HG03066 (cell line): ENCODE measurements at regions not wholly inside any gene's neighbourhood (a gene's known extent, or its start where the extent isn't known, plus 50 kb on each side); places are given as distances from the start of the nearest gene placed in this dataset.

Source experiments
- ATAC-seq: cut with Tn5 transposase; IDR thresholded peaks from one replicate; pipeline ENCODE4 v1.9.1; 2021; ENCODE audit warnings: low read depth; ENCODE audit not compliant: unreplicated experiment

DNA sequence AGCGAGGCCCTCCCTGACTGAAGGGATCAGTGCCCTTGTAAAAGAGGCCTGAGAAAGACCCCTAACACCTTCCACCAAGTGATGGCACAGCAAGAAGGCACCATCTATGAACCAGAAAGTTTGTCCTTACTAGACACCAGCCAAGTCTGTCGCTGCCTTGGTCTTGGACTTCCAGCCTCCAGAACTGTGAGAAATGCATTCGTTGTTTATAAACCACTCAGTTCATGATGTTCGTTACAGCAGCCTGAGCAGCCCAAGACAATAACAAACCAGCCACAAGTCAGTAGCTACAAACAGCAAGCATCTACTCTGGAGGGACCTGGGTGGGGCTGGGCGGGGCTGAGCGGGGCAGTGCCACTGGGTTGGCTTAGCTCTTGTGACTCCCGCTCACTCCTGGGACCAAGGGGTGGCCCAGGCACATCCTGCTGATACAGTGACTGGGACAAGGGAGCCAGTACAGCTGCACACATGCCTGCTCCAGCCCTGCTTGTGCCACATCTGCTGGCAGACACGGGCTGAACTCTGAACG, 234.9 kb downstream of the IRF8 start:
- ATAC-seq = no peak

DNA sequence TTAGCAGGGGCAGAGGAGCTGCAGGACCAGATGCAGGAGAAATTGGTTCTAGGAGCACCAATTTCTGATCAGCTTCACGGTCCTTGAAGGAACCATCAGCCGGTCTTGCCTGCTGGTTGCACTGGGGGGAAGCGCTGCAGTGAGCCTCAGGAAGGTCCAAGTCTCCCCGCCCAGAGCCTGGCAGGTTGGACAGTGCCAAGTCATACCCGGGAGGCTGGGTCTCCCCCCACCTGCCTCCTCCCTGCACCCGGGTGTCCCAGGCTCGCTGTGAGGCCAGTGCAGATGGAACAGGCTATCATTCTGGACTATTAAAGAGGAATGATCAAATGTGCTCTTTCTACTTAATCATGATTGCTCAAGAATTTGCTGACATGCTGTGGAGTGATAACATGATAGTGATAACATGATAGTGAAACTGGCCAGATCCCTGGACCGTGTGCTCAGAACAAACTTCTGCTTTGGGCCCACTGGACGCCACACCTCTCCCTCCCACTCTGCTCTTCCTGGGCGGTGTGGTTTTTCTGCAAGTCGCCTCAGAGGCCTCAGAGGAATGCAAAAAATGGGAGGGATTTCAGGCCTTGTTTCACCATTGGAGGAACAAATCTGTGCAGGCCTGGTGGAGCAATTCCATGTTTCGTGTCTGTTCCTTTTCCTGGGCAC, 236.0 kb downstream of the IRF8 start:
- ATAC-seq = no peak

DNA sequence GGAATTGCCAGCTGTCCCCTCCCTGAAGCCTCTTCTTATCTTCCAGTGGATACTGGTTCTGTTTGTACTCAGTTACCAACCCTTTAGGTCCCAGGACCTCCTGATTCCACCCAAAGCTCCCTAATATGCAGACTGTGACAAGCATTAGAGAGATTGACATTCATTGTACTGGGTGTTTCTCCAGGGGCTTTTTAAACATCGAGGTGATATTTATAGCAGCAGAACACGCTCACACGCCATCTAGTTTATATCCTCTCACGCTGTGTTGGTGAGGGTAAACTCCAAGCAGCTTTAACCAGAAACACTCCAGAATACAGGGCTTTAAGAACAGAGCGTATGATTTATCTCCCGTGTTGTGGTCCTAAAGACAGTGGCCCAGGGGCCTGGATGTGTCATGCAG, 238.4 kb downstream of the IRF8 start:
- ATAC-seq = no peak

DNA sequence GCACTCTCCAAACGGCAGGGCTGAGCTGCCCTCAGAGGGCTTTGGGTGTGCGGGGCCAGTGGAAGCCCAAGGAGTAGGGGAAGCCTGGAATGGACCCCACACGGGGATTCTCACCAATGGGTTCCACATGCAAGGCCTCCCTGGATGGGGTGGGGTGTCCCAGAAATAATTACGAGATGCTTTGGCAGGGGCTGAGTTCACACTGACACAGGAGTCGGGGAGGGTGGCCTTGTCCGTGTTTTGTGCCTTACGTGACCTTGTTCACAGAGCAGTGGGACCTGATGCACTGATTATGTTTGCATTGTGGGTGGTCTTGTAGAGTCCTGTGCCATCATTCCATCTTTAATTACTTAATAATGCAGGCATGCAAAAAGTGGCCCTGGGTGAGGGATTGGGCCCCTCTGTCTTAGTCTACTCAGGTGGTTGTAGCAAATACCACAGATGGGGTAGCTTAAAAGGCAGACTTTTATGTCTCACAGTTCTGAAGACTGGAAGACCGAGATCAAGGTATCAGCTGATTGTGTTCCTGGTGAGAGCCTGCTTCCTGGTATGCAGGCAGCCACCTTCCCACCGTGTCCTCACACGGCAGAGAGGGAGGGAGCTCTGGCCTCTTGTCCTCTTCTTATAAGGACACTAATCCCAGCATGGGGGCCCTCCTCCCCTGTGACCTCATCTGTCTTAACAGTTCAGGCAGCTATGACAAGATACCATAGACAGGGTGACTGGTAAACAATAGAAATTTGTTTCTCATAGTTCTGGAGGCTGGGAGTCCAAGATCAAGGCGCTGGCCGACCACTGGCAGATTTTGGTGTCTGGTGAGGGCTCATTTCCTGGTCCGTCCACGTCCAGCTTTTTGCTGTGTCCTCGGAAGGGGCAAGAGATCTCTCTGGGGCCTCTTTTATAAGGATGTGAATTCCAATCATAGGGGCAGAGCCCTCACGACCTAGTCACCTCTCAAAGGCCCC, 239.4 kb downstream of the IRF8 start:
- no peak for ATAC-seq

DNA sequence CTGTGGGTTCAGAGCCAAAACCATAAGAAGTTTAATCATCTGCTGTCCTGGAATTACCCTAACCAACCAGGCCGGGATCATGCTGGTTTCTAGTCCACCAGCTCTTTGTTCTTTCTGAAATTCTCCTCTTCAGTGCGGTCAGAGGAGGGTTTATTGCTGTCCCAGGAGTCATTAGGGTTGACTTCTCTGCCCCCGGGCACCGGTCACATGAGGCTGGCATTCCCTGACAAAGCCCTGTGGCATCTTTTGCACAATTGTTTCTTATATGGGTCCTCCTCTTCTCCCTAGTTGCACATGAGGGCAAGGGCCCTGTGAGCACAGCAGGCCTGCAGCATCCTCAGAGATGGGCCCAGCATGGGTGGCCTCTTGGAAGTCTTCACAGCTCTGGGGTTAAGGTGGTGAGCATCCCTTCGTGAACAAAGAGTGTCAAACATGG, 243.9 kb downstream of the IRF8 start:
- no peak for ATAC-seq

DNA sequence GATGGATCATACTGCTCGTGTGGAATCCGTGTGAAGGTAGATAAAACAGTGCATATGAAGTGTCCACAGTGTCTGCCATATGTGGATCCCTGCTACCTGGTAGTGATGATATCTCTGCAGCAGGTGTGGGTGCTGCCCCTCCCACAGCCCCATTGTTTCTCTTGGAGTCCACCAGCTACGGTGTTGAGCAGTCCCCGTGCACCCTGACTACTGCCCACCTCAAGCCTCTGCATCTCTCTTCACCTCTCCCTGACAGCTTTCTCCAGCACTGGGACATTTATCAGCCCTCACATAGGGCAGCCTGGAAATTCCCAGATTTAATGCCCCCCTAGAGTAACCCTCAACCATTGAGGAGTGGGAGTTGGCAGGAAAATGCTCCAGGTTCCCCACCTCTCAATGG, 244.7 kb downstream of the IRF8 start:
- no peak for ATAC-seq

DNA sequence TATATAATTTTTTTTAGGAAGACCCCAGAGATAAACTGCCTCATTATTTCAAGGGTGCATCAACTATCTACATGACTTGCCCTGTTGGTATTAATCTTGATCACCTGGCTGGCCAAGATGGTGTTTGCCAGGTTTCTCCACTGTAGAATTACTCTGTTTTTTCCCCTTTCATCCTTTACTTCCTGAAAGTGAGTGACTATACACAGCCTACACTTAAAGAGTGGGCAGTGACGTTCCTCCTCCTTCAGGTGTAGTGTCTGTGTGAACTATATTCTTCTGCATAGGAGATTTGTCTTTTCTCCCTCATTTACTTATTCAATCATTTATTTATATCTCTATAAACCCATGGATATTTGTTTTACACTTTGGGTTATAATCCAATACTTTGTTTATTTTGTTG, 246.7 kb downstream of the IRF8 start:
- no peak for ATAC-seq

DNA sequence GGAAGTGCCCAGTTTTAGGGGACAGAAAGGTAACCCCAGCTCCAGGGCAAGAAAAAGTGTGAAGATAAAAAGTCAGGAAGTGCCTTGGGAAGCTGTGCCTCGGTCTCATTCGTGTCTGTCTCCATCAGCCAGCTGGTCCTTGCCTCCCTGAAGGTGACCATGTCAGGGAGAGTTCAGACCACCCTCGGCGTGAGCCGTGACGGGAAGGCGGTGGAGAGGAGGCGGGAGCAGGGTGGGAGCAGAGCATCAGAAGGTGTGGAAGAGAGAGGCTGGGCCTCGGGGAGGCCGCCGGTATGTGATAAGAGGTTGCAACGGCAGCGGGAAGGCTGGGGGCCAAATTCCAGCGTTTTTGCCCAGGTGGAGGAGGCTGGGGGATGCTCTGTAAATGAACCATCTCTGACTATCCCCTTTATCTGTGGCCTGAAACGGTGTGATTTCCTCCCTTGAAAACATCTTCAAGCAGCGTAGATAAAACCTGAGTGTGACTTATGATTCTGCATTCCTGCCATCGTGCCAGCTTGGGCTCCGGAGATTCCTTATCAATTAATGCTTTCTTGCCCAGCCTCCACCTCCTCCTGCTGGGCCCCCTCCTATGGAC, 251.8 kb downstream of the IRF8 start:
- no peak for ATAC-seq

DNA sequence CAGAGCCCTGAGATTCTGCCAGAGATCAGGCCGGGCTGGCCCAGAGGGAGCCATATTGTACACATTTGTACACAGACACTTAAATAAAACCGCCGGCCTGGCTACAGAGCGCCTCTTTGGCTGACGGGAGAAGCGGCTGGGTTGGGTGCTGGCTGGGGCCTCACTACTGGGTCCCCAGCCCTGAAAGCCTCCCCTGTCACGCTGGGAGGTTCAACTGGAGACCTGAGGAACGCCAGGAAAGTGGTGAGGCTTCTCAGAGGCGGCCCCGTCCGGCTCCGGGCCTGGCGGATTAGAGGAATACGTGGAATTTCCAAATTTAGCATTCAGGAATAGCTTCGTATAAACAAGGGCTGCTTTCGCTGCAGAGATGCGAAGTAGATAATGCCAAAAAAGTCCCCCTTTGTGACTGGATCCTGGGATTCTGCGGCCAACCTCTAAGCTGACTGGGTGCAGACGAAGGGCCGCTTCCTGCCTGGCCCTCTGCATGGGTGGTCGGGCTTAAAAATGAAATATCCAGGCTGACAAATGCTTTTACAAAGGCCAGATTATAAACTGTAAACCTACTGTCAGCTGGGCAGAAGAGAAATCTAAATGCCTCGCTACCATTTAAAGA, 252.4 kb downstream of the IRF8 start:
- ATAC-seq = no peak

DNA sequence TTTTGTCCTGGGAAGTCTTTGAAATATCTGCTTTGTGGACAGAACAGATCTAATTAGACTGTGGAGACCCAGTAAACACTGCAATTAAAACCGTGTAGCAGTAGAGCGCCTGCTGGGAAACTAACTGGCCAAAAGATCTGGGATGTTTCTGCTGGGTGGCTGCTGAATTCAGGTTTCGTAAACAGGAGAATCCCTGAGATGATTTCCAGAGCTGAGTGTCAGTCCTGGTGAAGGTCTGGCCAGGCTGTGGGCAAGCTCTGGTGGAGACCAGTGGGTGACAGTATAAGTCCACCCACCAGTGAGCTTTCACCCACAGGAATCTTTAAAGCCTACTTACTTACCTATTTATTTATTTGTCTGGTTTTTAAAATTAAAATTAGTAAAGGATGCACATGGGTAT, 257.2 kb downstream of the IRF8 start:
- ATAC-seq = no peak

DNA sequence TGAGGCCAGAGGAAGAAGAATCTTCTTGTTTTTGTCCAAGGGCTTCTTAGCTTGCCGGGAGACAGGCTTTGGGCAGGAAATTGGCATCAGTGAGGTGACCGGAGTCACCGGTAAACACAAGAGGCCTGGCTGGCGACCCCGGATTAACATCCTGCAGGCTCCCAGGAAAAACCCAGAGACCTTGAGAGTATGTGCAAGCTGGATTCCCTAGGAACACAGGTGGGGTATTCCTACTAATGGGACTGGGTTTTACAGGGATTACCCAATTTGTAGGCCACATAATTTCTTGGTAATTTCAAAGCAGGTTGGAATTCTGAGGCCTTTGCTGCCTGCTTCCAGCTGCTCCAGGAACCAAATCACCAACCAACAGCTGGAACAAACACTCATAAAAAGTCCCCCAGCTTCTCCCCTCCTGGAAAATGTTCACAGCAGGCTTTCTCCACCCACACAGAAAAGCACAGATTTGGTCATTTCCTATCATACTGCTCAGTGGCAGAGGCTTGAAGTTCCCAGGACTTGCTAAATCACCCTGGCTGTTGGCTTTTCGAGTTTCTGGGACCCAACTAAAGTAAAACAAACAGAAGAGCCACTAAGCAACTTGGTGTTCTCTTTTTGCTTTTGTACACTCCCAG, 258.8 kb downstream of the IRF8 start:
- ATAC-seq = no peak

DNA sequence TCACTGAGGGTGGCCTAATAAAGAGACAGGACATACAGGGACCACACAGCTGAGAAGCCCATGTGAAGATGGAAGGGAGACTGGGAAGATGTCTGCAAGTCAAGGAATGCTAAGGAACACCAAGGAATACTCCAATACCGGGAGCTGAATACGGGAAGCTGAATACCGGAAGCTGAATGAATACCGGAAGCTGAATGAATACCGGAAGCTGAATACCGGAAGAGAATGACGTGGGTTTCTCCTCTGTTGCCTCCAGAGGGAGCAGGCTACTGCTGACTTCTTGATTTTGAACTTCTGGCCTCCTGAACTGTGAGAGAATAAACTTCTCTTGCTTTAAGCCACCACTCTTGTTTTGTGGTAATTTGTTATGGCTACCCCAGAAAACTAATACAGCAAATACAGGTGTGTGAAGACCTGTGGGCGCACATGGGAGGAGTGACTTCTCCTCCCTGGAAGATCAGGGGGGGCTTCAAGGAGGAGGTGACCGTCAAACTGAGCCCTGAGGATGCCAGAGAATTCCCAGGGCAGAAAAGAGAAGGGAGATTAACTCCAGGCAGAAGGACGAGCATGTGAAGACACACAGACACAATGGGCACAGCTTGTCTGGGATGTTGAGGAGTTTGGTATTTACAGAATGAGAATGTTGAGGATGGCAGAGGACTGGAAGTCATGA, 259.9 kb downstream of the IRF8 start:
- no peak for ATAC-seq

DNA sequence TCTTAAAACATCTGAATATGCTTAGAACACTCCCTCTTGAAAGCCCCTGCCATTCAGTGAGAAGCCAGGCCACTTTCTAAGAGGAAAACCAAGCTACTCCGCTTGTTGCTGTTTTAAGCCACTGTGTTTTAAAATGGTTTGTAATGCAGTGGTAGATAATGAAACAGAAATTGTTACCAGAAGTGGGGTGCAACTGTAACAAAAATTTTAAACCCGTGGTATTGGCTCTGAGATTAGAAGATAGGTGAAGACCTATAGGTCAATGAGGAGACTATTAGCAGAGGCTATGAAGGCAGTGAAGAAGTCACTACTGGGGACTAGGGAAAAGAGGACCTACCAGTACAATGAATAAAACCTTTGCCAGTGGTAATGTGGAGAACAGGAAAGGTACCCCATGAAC, 266.5 kb downstream of the IRF8 start:
- ATAC-seq = no peak

DNA sequence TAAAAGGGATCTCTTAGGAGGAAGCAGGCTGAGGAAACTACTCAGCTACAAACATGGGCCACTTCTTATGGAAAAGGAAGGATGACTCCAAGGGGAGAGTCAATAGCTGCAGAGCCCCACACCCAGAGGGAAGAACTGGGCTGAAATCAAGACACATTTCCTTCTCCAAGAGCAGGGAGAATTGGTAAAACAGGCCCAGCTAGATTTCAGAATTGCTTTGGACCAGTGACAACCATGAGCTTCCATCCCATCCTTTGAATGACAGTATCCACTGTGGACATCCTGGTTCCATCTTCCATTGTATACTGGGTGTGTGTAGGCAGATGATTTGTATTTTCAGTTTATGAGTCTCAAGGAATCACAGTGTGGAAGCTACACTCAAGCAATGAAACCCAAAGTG, 267.5 kb downstream of the IRF8 start:
- no peak for ATAC-seq

DNA sequence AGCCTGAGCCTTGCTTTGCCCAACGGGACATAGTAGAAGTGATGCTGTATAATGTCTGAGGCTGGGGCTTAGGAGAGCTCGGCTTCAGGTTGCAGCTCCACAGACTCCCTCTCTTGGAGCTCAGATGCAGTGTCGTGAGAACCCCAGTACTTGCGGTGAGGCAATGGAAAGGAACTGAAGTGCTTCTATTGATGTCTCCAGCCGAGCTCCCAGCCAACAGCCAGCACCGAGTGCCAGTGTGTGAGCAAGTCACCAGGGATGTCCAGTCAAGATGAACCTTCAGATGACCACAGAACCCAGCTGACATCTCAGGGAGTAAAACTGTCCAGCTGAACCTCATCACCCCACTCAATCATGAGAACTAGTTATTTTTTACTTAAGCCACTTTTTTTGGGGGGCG, 268.1 kb downstream of the IRF8 start:
- ATAC-seq = no peak

DNA sequence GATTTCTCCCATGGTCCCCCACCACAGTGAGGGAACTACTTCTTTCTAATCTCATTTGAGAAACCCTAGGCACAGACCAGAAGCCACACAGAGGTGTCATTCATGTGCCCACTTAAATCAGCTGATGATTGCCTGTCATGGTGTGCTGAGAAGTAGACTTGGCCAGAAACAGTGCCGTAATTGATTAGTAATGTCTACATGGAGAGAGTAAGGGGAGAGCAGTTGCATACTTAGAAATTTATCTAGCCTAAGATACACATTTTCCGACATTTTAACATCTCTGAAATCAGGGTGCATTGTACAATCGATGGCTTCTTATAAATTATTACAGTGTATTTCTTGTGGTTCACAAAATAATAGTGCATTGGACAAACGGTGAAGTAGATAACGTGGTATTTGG, 271.8 kb downstream of the IRF8 start:
- no peak for ATAC-seq

DNA sequence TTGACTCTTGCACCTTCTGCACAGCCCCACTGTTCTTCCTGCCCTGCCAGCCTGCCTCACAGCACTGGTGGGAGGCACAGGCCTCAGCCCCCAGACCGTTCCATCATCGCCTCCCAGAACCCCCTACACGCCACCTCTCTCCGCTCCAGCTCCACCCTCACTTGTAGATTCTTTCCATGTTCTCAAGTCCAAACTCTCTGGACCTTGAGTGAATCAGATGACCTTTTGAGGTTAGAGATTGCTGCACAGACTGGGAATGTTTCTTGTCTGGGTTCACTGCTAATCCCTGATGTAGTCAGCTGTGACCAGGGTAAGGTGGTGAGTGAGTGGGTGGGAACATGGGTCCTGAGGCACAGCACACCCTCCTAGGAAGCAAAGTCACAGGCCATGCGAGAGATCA, 272.4 kb downstream of the IRF8 start:
- no peak for ATAC-seq

DNA sequence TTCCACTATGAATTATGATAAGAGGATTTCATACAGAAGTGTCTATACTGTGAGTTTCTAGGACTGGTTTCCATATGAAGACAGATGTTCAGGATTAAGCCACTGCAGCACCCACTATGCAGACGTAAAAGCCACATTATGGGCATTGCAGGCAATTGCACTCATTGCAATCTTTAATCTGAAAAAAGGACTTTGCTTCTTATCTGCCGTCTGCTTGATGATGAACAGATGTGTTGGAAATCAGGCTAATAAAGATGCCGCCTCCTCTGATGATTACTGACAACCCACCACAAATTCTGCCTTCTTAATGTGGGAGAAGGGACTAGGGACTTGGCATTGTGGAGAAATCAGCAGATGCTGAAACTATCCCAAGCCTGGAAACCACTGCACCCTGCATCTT, 276.9 kb downstream of the IRF8 start:
- ATAC-seq = no peak

DNA sequence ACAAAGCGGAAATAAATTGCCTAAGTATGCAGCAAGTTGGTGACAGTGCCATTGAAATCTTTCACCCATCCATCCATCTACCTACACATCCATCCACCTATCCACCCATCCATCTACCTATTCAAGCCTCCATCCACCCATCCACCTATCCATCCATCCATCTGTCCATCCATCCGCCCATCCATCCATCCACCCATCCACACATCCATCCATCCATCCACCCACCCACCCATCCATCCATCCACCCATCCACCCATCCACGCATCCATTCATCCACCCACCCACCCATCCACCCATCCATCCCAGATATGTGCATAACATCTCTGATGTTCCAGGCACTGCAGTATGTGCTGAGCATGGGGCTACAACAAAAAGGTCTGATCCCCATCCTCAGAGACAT, 277.5 kb downstream of the IRF8 start:
- ATAC-seq = no peak

DNA sequence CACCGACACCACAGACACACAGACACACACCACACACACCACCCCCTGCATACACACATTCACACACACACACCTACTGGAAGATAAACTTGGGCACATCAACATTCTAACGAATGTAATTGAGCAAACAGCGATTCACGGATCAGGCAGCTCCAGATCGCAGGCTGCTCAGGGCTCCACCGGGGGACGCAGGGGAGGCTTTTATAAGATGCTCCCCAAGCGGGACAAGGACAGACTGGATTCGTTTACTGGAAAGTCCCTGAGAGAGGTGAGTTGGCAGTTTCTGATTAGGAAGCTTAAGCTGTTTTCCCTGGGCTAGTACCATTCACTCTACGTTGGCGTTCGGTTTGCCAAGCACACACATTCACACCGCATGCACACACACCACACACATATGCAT, 281.3 kb downstream of the IRF8 start:
- no peak for ATAC-seq
